A549 (cell line): ENCODE measurements at regions not wholly inside any gene's neighbourhood (a gene's known extent, or its start where the extent isn't known, plus 50 kb on each side); places are given as distances from the start of the nearest gene placed in this dataset.
"Not testable (repeated sequence)": the region's sequence is repeated elsewhere in the genome, so short reads cannot be mapped to it uniquely, and the experiment has no call there.

ENCODE experiments used
- ATAC-seq, 2 experiments: fragments of 200-7000 bp in 1 of 2; fragments of >200 bp in 1 of 2; cut with Nextera tagmentation in 1 of 2; cut with Tn5 transposase in 1 of 2; 3 replicates each; pipeline versions ENCODE4 v1.8.0 to v1.9.1; 2018 to 2020; ENCODE audit warnings: mild to moderate bottlenecking in 1 of 2, moderate library complexity in 1 of 2
- CTCF ChIA-PET: fragments of 300-600 bp; sonication (Branson Sonifier 250); formaldehyde crosslinking; extraction: SDS; loops from one replicate; lab custom pipeline; 2021; ENCODE audit warnings: antibody characterized with exemption, inconsistent platforms; lab: Yijun Ruan, JAX
- POLR2A ChIA-PET: fragments of 350-600 bp; formaldehyde crosslinking; extraction: SDS; loops from one replicate; lab custom pipeline; 2021; ENCODE audit warnings: antibody characterized with exemption, inconsistent platforms; lab: Yijun Ruan, JAX
- DNase-seq, 2 experiments: peaks; one replicate each; pipeline versions ENCODE4 v3.0.0 to v3.0.0-alpha.2; 2011 to 2016; ENCODE audit warnings: low read depth in 1 of 2, low spot score in 1 of 2
- FAIRE-seq: peaks from 2 replicates; lab custom pipeline; 2011; peaks lifted over from hg19 to GRCh38; lab: Jason Lieb, UNC
- H3K27ac ChIP-seq, 2 experiments: fragments of >200 bp; sonication (Bioruptor Twin); formaldehyde crosslinking; 3 replicates each; pipeline ENCODE4 v1.5.1; 2016 to 2017
- H3K4me1 ChIP-seq: fragments of >200 bp; sonication (Bioruptor Twin); formaldehyde crosslinking; 3 replicates; pipeline ENCODE4 v1.6.1; 2016
- H3K4me2 ChIP-seq: fragments of >200 bp; sonication (Bioruptor Twin); formaldehyde crosslinking; 3 replicates; pipeline ENCODE4 v1.6.1; 2016
- H3K4me3 ChIP-seq: fragments of >200 bp; sonication (Bioruptor Twin); formaldehyde crosslinking; 3 replicates; pipeline ENCODE4 v1.5.1; 2016
- H3K9me3 ChIP-seq: fragments of >200 bp; sonication (Bioruptor Twin); formaldehyde crosslinking; 3 replicates; pipeline ENCODE4 v1.6.1; 2016
- CBX8 ChIP-seq: fragments of 200-600 bp; sonication (generic); IDR thresholded peaks from 2 replicates; pipeline ENCODE4 v1.6.1; 2016
- EHMT2 ChIP-seq: fragments of 200-600 bp; sonication (generic); IDR thresholded peaks from 2 replicates; pipeline ENCODE4 v1.6.1; 2016; ENCODE audit warnings: antibody characterized with exemption, low read depth, mild to moderate bottlenecking, moderate library complexity
- ESRRA ChIP-seq: fragments of 150-350 bp; IDR thresholded peaks from 2 replicates; pipeline ENCODE4 v1.6.1; 2014; ENCODE audit warnings: mild to moderate bottlenecking, low read length, borderline replicate concordance
- FOSB ChIP-seq: fragments of 250-450 bp; sonication (Bioruptor Pico); IDR thresholded peaks from 2 replicates; pipeline ENCODE4 v1.5.0; 2020; ENCODE audit warnings: mild to moderate bottlenecking, moderate library complexity
- GATA3 ChIP-seq: IDR thresholded peaks from 2 replicates; pipeline ENCODE4 v1.6.1; 2012; ENCODE audit warnings: borderline replicate concordance
- HOXB13 ChIP-seq: fragments of 250-450 bp; sonication (Bioruptor Pico); IDR thresholded peaks from 2 replicates; pipeline ENCODE4 v1.5.0; 2020; ENCODE audit warnings: low read depth, mild to moderate bottlenecking, moderate library complexity
- HOXB5 ChIP-seq: fragments of 250-450 bp; sonication (Bioruptor Pico); IDR thresholded peaks from 2 replicates; pipeline ENCODE4 v1.5.0; 2020; ENCODE audit warnings: mild to moderate bottlenecking, moderate library complexity
- MAZ ChIP-seq: fragments of 150-350 bp; IDR thresholded peaks from 2 replicates; pipeline ENCODE4 v1.6.1; 2014; ENCODE audit warnings: antibody characterized with exemption, low read depth, low read length, borderline replicate concordance
- MYC ChIP-seq: IDR thresholded peaks from 2 replicates; pipeline ENCODE4 v1.6.1; 2012; ENCODE audit warnings: mild to moderate bottlenecking, inconsistent platforms, low read length, improper control_type of control experiment, borderline replicate concordance
- NPAS2 ChIP-seq: fragments of 250-450 bp; sonication (Bioruptor Pico); IDR thresholded peaks from 2 replicates; pipeline ENCODE4 v1.8.0; 2022; ENCODE audit warnings: mild to moderate bottlenecking, moderate library complexity, borderline replicate concordance
- NR3C1 ChIP-seq: fragments of >200 bp; sonication (Bioruptor Twin); formaldehyde crosslinking; IDR thresholded peaks from 3 replicates; pipeline ENCODE4 v1.6.1; 2017
- POLR2AphosphoS2 ChIP-seq: conservative IDR thresholded peaks from 2 replicates; pipeline ENCODE4 v1.6.1; 2012; ENCODE audit warnings: low read length, improper control_type of control experiment, inconsistent platforms
- RAD21 ChIP-seq, 2 experiments: fragments of >200 bp in 1 of 2; sonication (Bioruptor Twin) in 1 of 2; formaldehyde crosslinking in 1 of 2; IDR thresholded peaks in 1 of 2; conservative IDR thresholded peaks in 1 of 2; 2 replicates in 1 of 2; 3 replicates in 1 of 2; pipeline ENCODE4 v1.6.1; 2012 to 2018; ENCODE audit warnings: inconsistent platforms in 1 of 2
- RFX5 ChIP-seq: fragments of 450-650 bp; IDR thresholded peaks from 2 replicates; pipeline ENCODE4 v1.7.1; 2014; ENCODE audit warnings: antibody characterized with exemption, mild to moderate bottlenecking, moderate library complexity
- RNF2 ChIP-seq: fragments of 200-600 bp; sonication (generic); IDR thresholded peaks from 2 replicates; pipeline ENCODE4 v1.6.1; 2016; ENCODE audit warnings: low read depth, mild to moderate bottlenecking, antibody characterized with exemption, moderate library complexity, borderline replicate concordance
- SREBF2 ChIP-seq: fragments of 450-650 bp; IDR thresholded peaks from 2 replicates; pipeline ENCODE4 v1.6.1; 2014; ENCODE audit warnings: mild to moderate bottlenecking, moderate library complexity
- ZC3H11A ChIP-seq: fragments of 450-650 bp; IDR thresholded peaks from 2 replicates; pipeline ENCODE4 v1.6.1; 2014; ENCODE audit warnings: antibody characterized with exemption, mild to moderate bottlenecking
- ZFP36 ChIP-seq: fragments of 450-650 bp; IDR thresholded peaks from 2 replicates; pipeline ENCODE4 v1.6.1; 2014; ENCODE audit warnings: borderline replicate concordance; ENCODE audit not compliant: partially characterized antibody
- ZSCAN20 ChIP-seq: fragments of 250-450 bp; sonication (Bioruptor Pico); IDR thresholded peaks from 2 replicates; pipeline ENCODE4 v1.8.0; 2022; ENCODE audit warnings: mild to moderate bottlenecking, moderate library complexity
- WGBS: methylation state at CpG from one replicate; pipeline ENCODE4 v1.1.6; 2017; ENCODE audit errors: missing lambda C conversion rate; 5-methylcytosine and 5-hydroxymethylcytosine counted together
- TF ChIP-seq, protein P1 (sequence below): IDR thresholded peaks from 2 replicates; pipeline ENCODE4 v1.6.1; 2012
- TF ChIP-seq, protein P2 (sequence below): fragments of >200 bp; sonication (Bioruptor Twin); formaldehyde crosslinking; IDR thresholded peaks from 3 replicates; pipeline ENCODE4 v1.6.1; 2016
- TF ChIP-seq, protein P3 (sequence below): fragments of 450-650 bp; IDR thresholded peaks from 2 replicates; pipeline ENCODE4 v1.6.1; 2014; ENCODE audit warnings: antibody characterized with exemption

DNA sequence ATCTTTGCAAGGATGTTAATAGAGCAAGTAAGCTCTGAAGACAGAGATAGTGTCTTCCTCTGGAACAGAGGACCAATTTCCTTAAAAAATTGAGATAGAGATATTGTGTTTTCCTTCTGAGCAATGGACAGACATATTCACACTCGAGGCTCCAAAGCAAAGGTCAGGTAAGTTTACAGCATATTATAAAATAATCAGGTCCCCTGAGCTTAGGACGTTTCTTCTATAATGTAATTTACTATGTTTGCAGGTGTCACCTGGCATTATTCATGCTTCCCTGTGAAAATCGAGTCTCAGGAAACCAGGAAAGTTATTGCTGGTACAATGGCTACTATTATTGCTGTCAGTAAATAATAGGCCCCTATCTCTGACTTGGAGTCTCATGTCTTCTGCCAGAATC lies 1135.8 kb upstream of the ACVR2A start:
- DNase-seq = no peak
- Histone ChIP-seq H3K4me2 (no peak overlapping the region), H3K4me1 (no peaks in the 10 kb centered on the region), H3K4me3 (no peak overlapping the region), H3K27ac (no peak overlapping the region), H3K9me3 (no peaks in the 10 kb centered on the region)
- 1% methylated on average over 3 of the region's 3 CpGs for WGBS
- POLR2A ChIA-PET = no interaction called here
- no peak for FAIRE-seq
- TF ChIP-seq MYC (no peak), EHMT2 (no peak), SREBF2 (no peak), ESRRA (no peak), CBX8 (no peak), NPAS2 (no peak), RFX5 (no peak), ZC3H11A (no peak), NR3C1 (no peak)
- TF ChIP-seq, protein P1, sequence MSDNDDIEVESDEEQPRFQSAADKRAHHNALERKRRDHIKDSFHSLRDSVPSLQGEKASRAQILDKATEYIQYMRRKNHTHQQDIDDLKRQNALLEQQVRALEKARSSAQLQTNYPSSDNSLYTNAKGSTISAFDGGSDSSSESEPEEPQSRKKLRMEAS = no peak
- CTCF ChIA-PET = no interaction called here
- no peak for ATAC-seq

DNA sequence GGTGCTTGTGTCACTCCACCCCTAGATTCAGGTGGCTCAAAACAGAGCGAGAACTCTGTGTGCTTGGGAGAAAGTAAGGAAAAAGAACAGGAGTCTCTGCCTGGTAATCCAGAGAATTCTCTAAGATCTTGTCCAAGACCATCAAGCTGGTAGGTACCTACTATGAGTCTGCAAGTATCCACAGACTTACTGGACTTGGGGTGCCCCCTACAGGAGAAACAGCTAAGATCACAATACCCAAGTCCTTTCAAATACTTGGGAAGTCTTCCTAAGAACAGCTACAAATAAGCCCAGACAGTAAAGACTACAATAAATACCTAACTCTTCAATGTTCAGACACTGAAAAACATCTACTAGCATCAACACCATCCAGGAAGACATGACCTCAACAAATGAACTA lies 1143.6 kb upstream of the ACVR2A start:
- Histone ChIP-seq H3K4me1 (no peaks in the 10 kb centered on the region), H3K4me2 (no peak overlapping the region), H3K4me3 (no peak overlapping the region), H3K9me3 (peaks cover 4% of the 10 kb centered on the region)
- no peak for FAIRE-seq
- 38% methylated on average over 1 of the region's 1 CpG for WGBS
- peak in 1 of 2 experiments; percentile 28 for DNase-seq
- CTCF ChIA-PET = no interaction called here
- ATAC-seq = no peak
- TF ChIP-seq HOXB5 (CRISPR knock-in tag) (no peak), RAD21 (conservative IDR thresholded peaks at IDR 0.05 in 1 of 2, IDR thresholded peaks at IDR 0.05 in 1 of 2) (peak in 1 of 2 experiments; percentile 33; a peak in 1 of 5 replicates), ZSCAN20 (CRISPR knock-in tag) (no peak)
- TF ChIP-seq, protein P2, sequence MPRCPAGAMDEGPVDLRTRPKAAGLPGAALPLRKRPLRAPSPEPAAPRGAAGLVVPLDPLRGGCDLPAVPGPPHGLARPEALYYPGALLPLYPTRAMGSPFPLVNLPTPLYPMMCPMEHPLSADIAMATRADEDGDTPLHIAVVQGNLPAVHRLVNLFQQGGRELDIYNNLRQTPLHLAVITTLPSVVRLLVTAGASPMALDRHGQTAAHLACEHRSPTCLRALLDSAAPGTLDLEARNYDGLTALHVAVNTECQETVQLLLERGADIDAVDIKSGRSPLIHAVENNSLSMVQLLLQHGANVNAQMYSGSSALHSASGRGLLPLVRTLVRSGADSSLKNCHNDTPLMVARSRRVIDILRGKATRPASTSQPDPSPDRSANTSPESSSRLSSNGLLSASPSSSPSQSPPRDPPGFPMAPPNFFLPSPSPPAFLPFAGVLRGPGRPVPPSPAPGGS = no peak
- TF ChIP-seq, all 56 proteins: peak for 1
- POLR2A ChIA-PET = no interaction called here
- H3K27ac ChIP-seq = no peak overlapping the region

DNA sequence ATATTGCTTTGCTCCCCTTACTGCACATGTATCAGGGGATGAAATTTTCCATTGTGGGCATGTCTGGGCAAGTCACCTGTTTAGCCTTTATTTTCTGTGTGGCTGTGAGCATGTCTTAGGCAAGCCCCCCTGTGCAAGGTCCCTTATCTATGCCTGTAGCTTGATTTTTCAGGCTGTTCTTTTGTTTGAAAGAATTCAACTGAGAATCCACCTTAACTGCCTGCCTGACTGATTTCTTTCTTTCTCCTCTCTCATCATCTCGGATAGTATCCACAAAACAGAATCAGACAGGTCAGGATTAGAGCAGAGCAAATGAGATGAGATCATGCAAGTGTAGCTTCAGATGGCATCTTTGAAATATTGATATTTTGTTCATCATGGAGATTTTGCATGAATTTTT lies 1147.5 kb upstream of the ACVR2A start:
- 73% methylated on average over 1 of the region's 1 CpG for WGBS
- no peaks in the 10 kb centered on the region for H3K4me1 ChIP-seq
- no peak overlapping the region for H3K4me3 ChIP-seq
- H3K9me3 ChIP-seq = peaks cover 4% of the 10 kb centered on the region; the same call in 2 of the 3 replicates
- H3K4me2 ChIP-seq = no peak overlapping the region
- no peak for FAIRE-seq
- no peak for DNase-seq
- ChIA-PET POLR2A (no interaction called here), CTCF (no interaction called here)
- TF ChIP-seq HOXB13 (CRISPR knock-in tag) (no peak), GATA3 (no peak), POLR2AphosphoS2 (no peak), ZFP36 (peak; percentile 87), MAZ (no peak), FOSB (no peak), RNF2 (no peak), RFX5 (no peak)
- TF ChIP-seq, protein P3, sequence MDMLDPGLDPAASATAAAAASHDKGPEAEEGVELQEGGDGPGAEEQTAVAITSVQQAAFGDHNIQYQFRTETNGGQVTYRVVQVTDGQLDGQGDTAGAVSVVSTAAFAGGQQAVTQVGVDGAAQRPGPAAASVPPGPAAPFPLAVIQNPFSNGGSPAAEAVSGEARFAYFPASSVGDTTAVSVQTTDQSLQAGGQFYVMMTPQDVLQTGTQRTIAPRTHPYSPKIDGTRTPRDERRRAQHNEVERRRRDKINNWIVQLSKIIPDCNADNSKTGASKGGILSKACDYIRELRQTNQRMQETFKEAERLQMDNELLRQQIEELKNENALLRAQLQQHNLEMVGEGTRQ = no peak
- ATAC-seq = no peak
- H3K27ac ChIP-seq = no peak overlapping the region

DNA sequence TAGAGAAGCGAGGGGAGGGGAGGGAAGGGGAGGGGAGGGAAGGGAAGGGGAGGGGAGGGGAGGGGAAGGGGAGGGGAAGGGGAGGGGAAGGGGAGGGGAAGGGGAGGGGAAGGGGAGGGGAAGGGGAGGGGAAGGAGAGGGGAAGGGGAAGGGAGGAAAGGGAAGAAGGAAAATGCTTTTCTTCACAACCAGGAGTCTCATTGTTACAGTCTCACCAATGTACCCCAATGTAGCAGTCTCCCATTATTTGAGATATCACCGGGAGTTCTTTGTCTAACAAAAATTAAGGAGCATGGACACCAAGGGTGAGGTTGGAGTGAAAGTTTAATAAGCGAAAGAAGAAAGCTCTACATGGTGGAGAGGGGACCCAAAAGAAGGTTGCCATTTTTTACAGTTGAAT lies 1148.0 kb upstream of the ACVR2A start:
- FAIRE-seq, H3K9me3 ChIP-seq, H3K27ac ChIP-seq, H3K4me3 ChIP-seq, DNase-seq, POLR2A ChIA-PET, CTCF ChIA-PET, ATAC-seq, H3K4me1 ChIP-seq, H3K4me2 ChIP-seq: not testable (repeated sequence)
- WGBS = 44% methylated on average over 2 of the region's 3 CpGs
